ENCODE measurements at regions not wholly inside any gene's neighbourhood (a gene's known extent, or its start where the extent isn't known, plus 50 kb on each side); places are given as distances from the start of the nearest gene placed in this dataset.
"Not testable (repeated sequence)": the region's sequence is repeated elsewhere in the genome, so short reads cannot be mapped to it uniquely, and the experiment has no call there.

- not testable (repeated sequence) for ATAC-seq (replicated peaks in 1 of 4); H3K27me3 ChIP-seq (replicated peaks in 1 of 2; ENCODE audit: control insufficient read depth in 2 of 2, extremely low read depth in 1 of 2, insufficient read depth in 2 of 2, low read length in 1 of 2)
Measured at GRCh38 chr20:7175827-7176226, 408.3 kb downstream of the BMP2 start.

GRCh38 chr20:7178004-7178403 lies 410.5 kb downstream of the BMP2 start:
- Mint-ChIP-seq H3K36me3 (no peaks in the 10 kb centered on the region), H3K4me1 (no peaks in the 10 kb centered on the region), H3K27me3 (no peaks in the 10 kb centered on the region), H3K9me3 (peaks cover 21 to 31% (median 26%) of the 10 kb centered on the region in 3 donors), H3K27ac (no peak overlapping the region), H3K4me3 (no peak overlapping the region)
- no peak overlapping the region for H3K27ac ChIP-seq (ENCODE audit: low read length)
- ChIA-PET POLR2A (no interaction called here), CTCF (no interaction called here)
- peaks cover 3% of the 10 kb centered on the region for H3K9me3 ChIP-seq
- H3K4me1 ChIP-seq (ENCODE audit: control insufficient read depth in 1 of 2, extremely low read depth in 1 of 2, insufficient read depth in 2 of 2, low read length in 2 of 2), result no peaks in the 10 kb centered on the region
- WGBS (ENCODE audit: insufficient coverage), result 100% methylated on average over 1 of the region's 2 CpGs
- H3K36me3 ChIP-seq (ENCODE audit: control insufficient read depth in 2 of 2, extremely low read depth in 1 of 2, insufficient read depth in 1 of 2, low read length in 1 of 2), result no peaks in the 10 kb centered on the region
- no peak overlapping the region for H3K4me3 ChIP-seq (ENCODE audit: control insufficient read depth in 1 of 2, extremely low read depth in 1 of 2, low read length in 1 of 2)
- no peaks in the 10 kb centered on the region for H3K27me3 ChIP-seq (replicated peaks in 1 of 2; ENCODE audit: control insufficient read depth in 2 of 2, extremely low read depth in 1 of 2, insufficient read depth in 2 of 2, low read length in 1 of 2)
- no peak for DNase-seq
- no peak for ATAC-seq (replicated peaks in 1 of 4)

More at GRCh38 chr20:7175827-7176226, 408.3 kb downstream of the BMP2 start:
- H3K4me3 ChIP-seq (ENCODE audit: control insufficient read depth in 1 of 2, extremely low read depth in 1 of 2, low read length in 1 of 2); CTCF ChIA-PET; H3K4me1 ChIP-seq (ENCODE audit: control insufficient read depth in 1 of 2, extremely low read depth in 1 of 2, insufficient read depth in 2 of 2, low read length in 2 of 2); H3K27ac Mint-ChIP-seq; H3K4me3 Mint-ChIP-seq; H3K27ac ChIP-seq (ENCODE audit: low read length); H3K27me3 Mint-ChIP-seq; H3K4me1 Mint-ChIP-seq; DNase-seq; H3K9me3 ChIP-seq; POLR2A ChIA-PET; H3K36me3 Mint-ChIP-seq; H3K36me3 ChIP-seq (ENCODE audit: control insufficient read depth in 2 of 2, extremely low read depth in 1 of 2, insufficient read depth in 1 of 2, low read length in 1 of 2): not testable (repeated sequence)
- peaks cover 10 to 21% (median 16%) of the 10 kb centered on the region in 3 donors for H3K9me3 Mint-ChIP-seq
- no CpG with 5 or more reads among the region's 1 CpG for WGBS (ENCODE audit: insufficient coverage)

GRCh38 chr20:7180256-7181045 lies 413.0 kb downstream of the BMP2 start:
- 70% methylated on average over 4 of the region's 4 CpGs for WGBS (ENCODE audit: insufficient coverage)
- no peak for ATAC-seq (replicated peaks in 1 of 4)
- no peaks in the 10 kb centered on the region for H3K36me3 ChIP-seq (ENCODE audit: control insufficient read depth in 2 of 2, extremely low read depth in 1 of 2, insufficient read depth in 1 of 2, low read length in 1 of 2)
- H3K27me3 Mint-ChIP-seq, result no peaks in the 10 kb centered on the region
- no peaks in the 10 kb centered on the region for H3K4me1 ChIP-seq (ENCODE audit: control insufficient read depth in 1 of 2, extremely low read depth in 1 of 2, insufficient read depth in 2 of 2, low read length in 2 of 2)
- ChIA-PET POLR2A (no interaction called here), CTCF (no interaction called here)
- no peaks in the 10 kb centered on the region for H3K27me3 ChIP-seq (replicated peaks in 1 of 2; ENCODE audit: control insufficient read depth in 2 of 2, extremely low read depth in 1 of 2, insufficient read depth in 2 of 2, low read length in 1 of 2)
- no peak overlapping the region for H3K27ac Mint-ChIP-seq
- DNase-seq, result no peak
- no peaks in the 10 kb centered on the region for H3K4me1 Mint-ChIP-seq
- no peak overlapping the region for H3K27ac ChIP-seq (ENCODE audit: low read length)
- peaks cover 3% of the 10 kb centered on the region for H3K9me3 ChIP-seq
- no peaks in the 10 kb centered on the region for H3K36me3 Mint-ChIP-seq
- no peak overlapping the region for H3K4me3 ChIP-seq (ENCODE audit: control insufficient read depth in 1 of 2, extremely low read depth in 1 of 2, low read length in 1 of 2)
- H3K4me3 Mint-ChIP-seq, result no peak overlapping the region
- peaks cover 33 to 39% (median 37%) of the 10 kb centered on the region in 3 donors for H3K9me3 Mint-ChIP-seq

- CTCF ChIA-PET, result no interaction called here
- Mint-ChIP-seq H3K27ac (no peak overlapping the region), H3K9me3 (peaks cover 2 to 23% (median 11%) of the 10 kb centered on the region in 3 donors), H3K36me3 (no peaks in the 10 kb centered on the region), H3K4me3 (no peak overlapping the region), H3K4me1 (no peaks in the 10 kb centered on the region), H3K27me3 (no peaks in the 10 kb centered on the region)
- H3K4me3 ChIP-seq (ENCODE audit: control insufficient read depth in 1 of 2, extremely low read depth in 1 of 2, low read length in 1 of 2), result no peak overlapping the region
- POLR2A ChIA-PET, result no interaction called here
- no peaks in the 10 kb centered on the region for H3K4me1 ChIP-seq (ENCODE audit: control insufficient read depth in 1 of 2, extremely low read depth in 1 of 2, insufficient read depth in 2 of 2, low read length in 2 of 2)
- H3K27ac ChIP-seq (ENCODE audit: low read length), result no peak overlapping the region
- H3K9me3 ChIP-seq, result no peaks in the 10 kb centered on the region
- no peaks in the 10 kb centered on the region for H3K27me3 ChIP-seq (replicated peaks in 1 of 2; ENCODE audit: control insufficient read depth in 2 of 2, extremely low read depth in 1 of 2, insufficient read depth in 2 of 2, low read length in 1 of 2)
- DNase-seq (no peak), ATAC-seq (replicated peaks in 1 of 4) (no peak)
- no peaks in the 10 kb centered on the region for H3K36me3 ChIP-seq (ENCODE audit: control insufficient read depth in 2 of 2, extremely low read depth in 1 of 2, insufficient read depth in 1 of 2, low read length in 1 of 2)
- WGBS (ENCODE audit: insufficient coverage), result no CpG with 5 or more reads among the region's 2 CpGs
Measured at GRCh38 chr20:7189231-7189630, 421.7 kb downstream of the BMP2 start.

- H3K4me1 ChIP-seq (ENCODE audit: control insufficient read depth in 1 of 2, extremely low read depth in 1 of 2, insufficient read depth in 2 of 2, low read length in 2 of 2), result no peaks in the 10 kb centered on the region
- H3K36me3 ChIP-seq (ENCODE audit: control insufficient read depth in 2 of 2, extremely low read depth in 1 of 2, insufficient read depth in 1 of 2, low read length in 1 of 2), result no peaks in the 10 kb centered on the region
- WGBS (ENCODE audit: insufficient coverage), result 90% methylated on average over 2 of the region's 4 CpGs
- H3K27ac ChIP-seq (ENCODE audit: low read length), result no peak overlapping the region
- ChIA-PET POLR2A (no interaction called here), CTCF (no interaction called here)
- Mint-ChIP-seq H3K27me3 (no peaks in the 10 kb centered on the region), H3K36me3 (no peaks in the 10 kb centered on the region), H3K4me3 (no peak overlapping the region), H3K27ac (no peak overlapping the region), H3K4me1 (no peaks in the 10 kb centered on the region), H3K9me3 (peaks cover 5 to 17% (median 8%) of the 10 kb centered on the region in 3 donors)
- H3K9me3 ChIP-seq, result no peaks in the 10 kb centered on the region
- ATAC-seq (replicated peaks in 1 of 4), result no peak
- no peaks in the 10 kb centered on the region for H3K27me3 ChIP-seq (replicated peaks in 1 of 2; ENCODE audit: control insufficient read depth in 2 of 2, extremely low read depth in 1 of 2, insufficient read depth in 2 of 2, low read length in 1 of 2)
- H3K4me3 ChIP-seq (ENCODE audit: control insufficient read depth in 1 of 2, extremely low read depth in 1 of 2, low read length in 1 of 2), result no peak overlapping the region
- no peak for DNase-seq
Measured at GRCh38 chr20:7193681-7194080, 426.2 kb downstream of the BMP2 start.

GRCh38 chr20:7195704-7196103 lies 428.2 kb downstream of the BMP2 start:
- H3K27me3 Mint-ChIP-seq, result no peaks in the 10 kb centered on the region
- H3K36me3 Mint-ChIP-seq, result no peaks in the 10 kb centered on the region
- POLR2A ChIA-PET, result no interaction called here
- ATAC-seq (replicated peaks in 1 of 4) (no peak), DNase-seq (no peak)
- Histone ChIP-seq H3K36me3 (ENCODE audit: control insufficient read depth in 2 of 2, extremely low read depth in 1 of 2, insufficient read depth in 1 of 2, low read length in 1 of 2) (no peaks in the 10 kb centered on the region), H3K27ac (ENCODE audit: low read length) (no peak overlapping the region), H3K4me1 (ENCODE audit: control insufficient read depth in 1 of 2, extremely low read depth in 1 of 2, insufficient read depth in 2 of 2, low read length in 2 of 2) (no peaks in the 10 kb centered on the region), H3K4me3 (ENCODE audit: control insufficient read depth in 1 of 2, extremely low read depth in 1 of 2, low read length in 1 of 2) (no peak overlapping the region), H3K27me3 (replicated peaks in 1 of 2; ENCODE audit: control insufficient read depth in 2 of 2, extremely low read depth in 1 of 2, insufficient read depth in 2 of 2, low read length in 1 of 2) (no peaks in the 10 kb centered on the region), H3K9me3 (no peaks in the 10 kb centered on the region)
- WGBS (ENCODE audit: insufficient coverage), result 67% methylated on average over 3 of the region's 5 CpGs
- H3K4me1 Mint-ChIP-seq, result no peaks in the 10 kb centered on the region
- H3K9me3 Mint-ChIP-seq, result peaks cover 5 to 20% (median 6%) of the 10 kb centered on the region in 3 donors
- H3K27ac Mint-ChIP-seq, result no peak overlapping the region
- CTCF ChIA-PET, result no interaction called here
- H3K4me3 Mint-ChIP-seq, result no peak overlapping the region

GRCh38 chr20:7196481-7196880 lies 429.0 kb downstream of the BMP2 start:
- ATAC-seq (replicated peaks in 1 of 4) (no peak), DNase-seq (no peak)
- WGBS (ENCODE audit: insufficient coverage), result no CpG with 5 or more reads among the region's 1 CpG
- Mint-ChIP-seq H3K27ac (no peak overlapping the region), H3K36me3 (no peaks in the 10 kb centered on the region), H3K27me3 (no peaks in the 10 kb centered on the region), H3K9me3 (peaks cover 5 to 18% (median 5%) of the 10 kb centered on the region in 3 donors), H3K4me3 (no peak overlapping the region), H3K4me1 (no peaks in the 10 kb centered on the region)
- H3K27ac ChIP-seq (ENCODE audit: low read length), result no peak overlapping the region
- H3K27me3 ChIP-seq (replicated peaks in 1 of 2; ENCODE audit: control insufficient read depth in 2 of 2, extremely low read depth in 1 of 2, insufficient read depth in 2 of 2, low read length in 1 of 2), result no peaks in the 10 kb centered on the region
- H3K9me3 ChIP-seq, result no peaks in the 10 kb centered on the region
- H3K36me3 ChIP-seq (ENCODE audit: control insufficient read depth in 2 of 2, extremely low read depth in 1 of 2, insufficient read depth in 1 of 2, low read length in 1 of 2), result no peaks in the 10 kb centered on the region
- ChIA-PET POLR2A (no interaction called here), CTCF (no interaction called here)
- no peak overlapping the region for H3K4me3 ChIP-seq (ENCODE audit: control insufficient read depth in 1 of 2, extremely low read depth in 1 of 2, low read length in 1 of 2)
- no peaks in the 10 kb centered on the region for H3K4me1 ChIP-seq (ENCODE audit: control insufficient read depth in 1 of 2, extremely low read depth in 1 of 2, insufficient read depth in 2 of 2, low read length in 2 of 2)

All from T-cell (primary cell).